H9 (cell line): ENCODE measurements at regions not wholly inside any gene's neighbourhood (a gene's known extent, or its start where the extent isn't known, plus 50 kb on each side); places are given as distances from the start of the nearest gene placed in this dataset.

Source experiments
- DNase-seq: peaks from one replicate; pipeline ENCODE4 v3.0.0-alpha.2; 2017
- H2AFZ ChIP-seq: one replicate; pipeline ENCODE4 v1.6.1; 2013; ENCODE audit warnings: mild to moderate bottlenecking, low read length, control low read depth, moderate library complexity
- H2AK5ac ChIP-seq: 2 replicates; pipeline ENCODE4 v1.6.1; 2013; ENCODE audit warnings: low read length, control low read depth, mixed read lengths; ENCODE audit not compliant: insufficient read length
- H2BK120ac ChIP-seq: one replicate; pipeline ENCODE4 v1.6.1; 2013; ENCODE audit warnings: low read depth, mild to moderate bottlenecking, low read length, control low read depth, inconsistent platforms; ENCODE audit not compliant: poor library complexity, severe bottlenecking
- H2BK12ac ChIP-seq: 2 replicates; pipeline ENCODE4 v1.6.1; 2013; ENCODE audit warnings: low read length, control low read depth, mixed read lengths, low read depth; ENCODE audit not compliant: insufficient read length
- H2BK15ac ChIP-seq: 2 replicates; pipeline ENCODE4 v1.6.1; 2013; ENCODE audit warnings: low read depth, low read length, control low read depth
- H2BK20ac ChIP-seq: one replicate; pipeline ENCODE4 v1.6.1; 2013; ENCODE audit warnings: low read depth, mild to moderate bottlenecking, low read length, control low read depth, inconsistent platforms; ENCODE audit not compliant: poor library complexity, severe bottlenecking
- H2BK5ac ChIP-seq: 2 replicates; pipeline ENCODE4 v1.6.1; 2013; ENCODE audit warnings: low read length, control low read depth, mixed read lengths; ENCODE audit not compliant: insufficient read length
- H3K14ac ChIP-seq: 2 replicates; pipeline ENCODE4 v1.6.1; 2013; ENCODE audit warnings: low read length, control low read depth; ENCODE audit not compliant: insufficient read depth
- H3K18ac ChIP-seq: 2 replicates; pipeline ENCODE4 v1.6.1; 2013; ENCODE audit warnings: low read depth, mild to moderate bottlenecking, mixed read lengths, low read length, control low read depth; ENCODE audit not compliant: insufficient read length
- H3K23ac ChIP-seq: 2 replicates; pipeline ENCODE4 v1.6.1; 2013; ENCODE audit warnings: low read length, control low read depth, mixed read lengths, low read depth; ENCODE audit not compliant: insufficient read length
- H3K23me2 ChIP-seq: 2 replicates; pipeline ENCODE4 v1.6.1; 2013; ENCODE audit warnings: low read depth, mild to moderate bottlenecking, mixed read lengths, low read length, control low read depth; ENCODE audit not compliant: insufficient read length, poor library complexity, severe bottlenecking
- H3K27ac ChIP-seq: 2 replicates; pipeline ENCODE4 v1.5.1; 2013; ENCODE audit warnings: low read length, control low read depth, mixed read lengths, low read depth; ENCODE audit not compliant: insufficient read length
- H3K27me3 ChIP-seq: 2 replicates; pipeline ENCODE4 v1.6.1; 2013; ENCODE audit warnings: low read length, control low read depth, inconsistent platforms; ENCODE audit not compliant: insufficient read depth
- H3K4ac ChIP-seq: 2 replicates; pipeline ENCODE4 v1.6.1; 2013; ENCODE audit warnings: low read depth, mild to moderate bottlenecking, control low read depth, inconsistent platforms, low read length, moderate library complexity
- H3K4me1 ChIP-seq: 2 replicates; pipeline ENCODE4 v1.6.1; 2013; ENCODE audit warnings: low read length, control low read depth, inconsistent platforms; ENCODE audit not compliant: insufficient read depth
- H3K4me2 ChIP-seq: 2 replicates; pipeline ENCODE4 v1.6.1; 2013; ENCODE audit warnings: low read length, control low read depth, mixed read lengths; ENCODE audit not compliant: insufficient read length, insufficient read depth
- H3K56ac ChIP-seq: 2 replicates; pipeline ENCODE4 v1.6.1; 2013; ENCODE audit warnings: low read depth, mild to moderate bottlenecking, mixed read lengths, low read length, control low read depth; ENCODE audit not compliant: insufficient read length
- H3K79me1 ChIP-seq: 2 replicates; pipeline ENCODE4 v1.6.1; 2013; ENCODE audit warnings: low read depth, mild to moderate bottlenecking, moderate library complexity, low read length, control low read depth, inconsistent platforms; ENCODE audit not compliant: insufficient read depth, poor library complexity, severe bottlenecking
- H3K79me2 ChIP-seq: 2 replicates; pipeline ENCODE4 v1.6.1; 2013; ENCODE audit warnings: low read length, control low read depth, inconsistent platforms; ENCODE audit not compliant: insufficient read depth
- H3K9ac ChIP-seq: 2 replicates; pipeline ENCODE4 v1.6.1; 2013; ENCODE audit warnings: low read length, control low read depth, mixed read lengths; ENCODE audit not compliant: insufficient read length; ENCODE audit errors: extremely low read depth
- H3K9me3 ChIP-seq: one replicate; pipeline ENCODE4 v1.6.1; 2013; ENCODE audit warnings: low read depth, low read length, inconsistent platforms; ENCODE audit not compliant: control insufficient read depth
- H3T11ph ChIP-seq: one replicate; pipeline ENCODE4 v1.6.1; 2013; ENCODE audit warnings: mild to moderate bottlenecking, low read length, control low read depth, inconsistent platforms
- H4K20me1 ChIP-seq: one replicate; pipeline ENCODE4 v1.6.1; 2013; ENCODE audit not compliant: control insufficient read depth, insufficient read length, insufficient read depth
- H4K5ac ChIP-seq: 2 replicates; pipeline ENCODE4 v1.6.1; 2013; ENCODE audit warnings: low read depth, mild to moderate bottlenecking, mixed read lengths, low read length, control low read depth; ENCODE audit not compliant: insufficient read length
- H4K8ac ChIP-seq: replicated peaks from 2 replicates; pipeline ENCODE4 v1.6.1; 2013; ENCODE audit warnings: low read length, control low read depth, mixed read lengths, low read depth; ENCODE audit not compliant: insufficient read length
- H4K91ac ChIP-seq: 2 replicates; pipeline ENCODE4 v1.6.1; 2013; ENCODE audit warnings: low read depth, mild to moderate bottlenecking, moderate library complexity, mixed read lengths, low read length, control low read depth; ENCODE audit not compliant: insufficient read length
- H3K27ac Mint-ChIP-seq, 3 experiments: 2 replicates in 2 of 3; 3 replicates in 1 of 3; pipeline ENCODE4 v1.8.0; 2020 to 2021; ENCODE audit warnings: mixed read lengths in 3 of 3, mild to moderate bottlenecking in 1 of 3, moderate library complexity in 1 of 3
- H3K27me3 Mint-ChIP-seq: 2 replicates; pipeline ENCODE4 v1.8.0; 2021; ENCODE audit warnings: low read depth, mild to moderate bottlenecking, moderate library complexity, mixed read lengths
- H3K36me3 Mint-ChIP-seq, 3 experiments: 2 replicates in 2 of 3; 3 replicates in 1 of 3; pipeline ENCODE4 v1.8.0; 2020 to 2021; ENCODE audit warnings: low read depth in 3 of 3, mixed read lengths in 3 of 3; ENCODE audit not compliant: insufficient read depth in 1 of 3
- H3K4me1 Mint-ChIP-seq, 2 experiments: 2 replicates each; pipeline ENCODE4 v1.8.0; 2020; ENCODE audit warnings: mixed read lengths in 2 of 2
- H3K4me3 Mint-ChIP-seq, 2 experiments: 2 replicates in 1 of 2; 3 replicates in 1 of 2; pipeline ENCODE4 v1.8.0; 2020 to 2021; ENCODE audit warnings: mild to moderate bottlenecking in 2 of 2, mixed read lengths in 2 of 2, moderate library complexity in 1 of 2
- H3K9me3 Mint-ChIP-seq, 2 experiments: 2 replicates in 1 of 2; 3 replicates in 1 of 2; pipeline ENCODE4 v1.8.0; 2020; ENCODE audit warnings: mild to moderate bottlenecking in 2 of 2, mixed read lengths in 2 of 2, moderate library complexity in 1 of 2
- CTCF ChIP-seq: fragments of 200-600 bp; sonication (generic); conservative IDR thresholded peaks from 3 replicates; pipeline ENCODE4 v1.8.0; 2021; ENCODE audit warnings: antibody characterized with exemption, mild to moderate bottlenecking
- WGBS: extraction: QIAGEN DNeasy Blood & Tissue Kit; methylation state at CpG from one replicate; pipeline ENCODE4 v1.1.7; 2013; ENCODE audit warnings: missing lambda C conversion rate, low lambda C conversion rate, mixed read lengths; ENCODE audit not compliant: insufficient read length; ENCODE audit errors: extremely low coverage; 5-methylcytosine and 5-hydroxymethylcytosine counted together

GRCh38 chr1:29981586-29982239, 741.7 kb downstream of the MATN1 start:
- Histone ChIP-seq H3K14ac (no peak overlapping the region), H2AK5ac (no peak overlapping the region), H3K4me2 (no peak overlapping the region), H3T11ph (no peak overlapping the region), H3K9ac (no peak overlapping the region), H3K4me1 (peaks cover 10% of the 10 kb centered on the region; the same call in 1 of the 2 replicates), H3K4ac (no peak overlapping the region), H3K18ac (no peak overlapping the region), H4K5ac (no peak overlapping the region), H2BK12ac (no peak overlapping the region), H2AFZ (no peak overlapping the region), H4K20me1 (no peaks in the 10 kb centered on the region), H3K27me3 (no peaks in the 10 kb centered on the region), H3K79me1 (no peaks in the 10 kb centered on the region), H3K9me3 (no peaks in the 10 kb centered on the region), H4K8ac (no peak overlapping the region), H3K79me2 (no peaks in the 10 kb centered on the region), H4K91ac (no peak overlapping the region), H3K23ac (no peak overlapping the region), H2BK15ac (no peak overlapping the region), H2BK5ac (no peak overlapping the region), H3K56ac (no peak overlapping the region), H2BK20ac (no peak overlapping the region), H3K27ac (no peak overlapping the region), H2BK120ac (no peak overlapping the region), H3K23me2 (no peaks in the 10 kb centered on the region)
- Mint-ChIP-seq H3K4me1 (peaks cover 46 to 50% of the 10 kb centered on the region in 2 experiments), H3K27me3 (peaks cover 2% of the 10 kb centered on the region), H3K27ac (peak overlapping the region in 1 of 3 experiments; percentile 35; a peak in 1 of 7 replicates), H3K36me3 (peaks cover 0 to 6% (median 0%) of the 10 kb centered on the region in 3 experiments; a peak in 4 of 7 replicates), H3K9me3 (peaks cover 3 to 5% of the 10 kb centered on the region in 2 experiments; a peak in 4 of 5 replicates), H3K4me3 (no peak overlapping the region)
- WGBS, result no CpG with 5 or more reads among the region's 5 CpGs
- no peak for DNase-seq
- no peak for TF ChIP-seq CTCF
